AG04450 (cell line): ENCODE measurements at regions not wholly inside any gene's neighbourhood (a gene's known extent, or its start where the extent isn't known, plus 50 kb on each side); places are given as distances from the start of the nearest gene placed in this dataset.

ENCODE experiments used
- CTCF ChIA-PET: fragments of 300-600, 350-600 bp; formaldehyde crosslinking; extraction: SDS; loops from one replicate; lab custom pipeline; 2022; ENCODE audit warnings: antibody characterized with exemption, inconsistent platforms; lab: Charles Lee
- POLR2A ChIA-PET: fragments of 350-600 bp; formaldehyde crosslinking; extraction: SDS; loops from one replicate; lab custom pipeline; 2021; ENCODE audit warnings: antibody characterized with exemption, inconsistent platforms; lab: Yijun Ruan, JAX
- DNase-seq: peaks from one replicate; pipeline ENCODE4 v3.0.0-alpha.2; 2011; ENCODE audit warnings: low read depth, low spot score
- H3K27ac ChIP-seq: one replicate; pipeline ENCODE4 v1.5.1; 2012; ENCODE audit warnings: low read depth, low read length, control low read depth
- H3K27me3 ChIP-seq: one replicate; pipeline ENCODE4 v1.6.0; 2012; ENCODE audit warnings: low read length; ENCODE audit not compliant: control insufficient read depth, insufficient read depth
- H3K4me3 ChIP-seq: 2 replicates; pipeline ENCODE4 v1.5.1; 2011; ENCODE audit warnings: mild to moderate bottlenecking, low read depth, low read length, control low read depth
- H3K9me3 ChIP-seq: 2 replicates; pipeline ENCODE4 v1.5.1; 2012; ENCODE audit warnings: low read length; ENCODE audit not compliant: control insufficient read depth, insufficient read depth
- TF ChIP-seq, protein P1 (sequence below): IDR thresholded peaks from 2 replicates; pipeline ENCODE4 v1.5.1; 2011; ENCODE audit warnings: low read depth, low read length, control low read depth, inconsistent platforms

DNA sequence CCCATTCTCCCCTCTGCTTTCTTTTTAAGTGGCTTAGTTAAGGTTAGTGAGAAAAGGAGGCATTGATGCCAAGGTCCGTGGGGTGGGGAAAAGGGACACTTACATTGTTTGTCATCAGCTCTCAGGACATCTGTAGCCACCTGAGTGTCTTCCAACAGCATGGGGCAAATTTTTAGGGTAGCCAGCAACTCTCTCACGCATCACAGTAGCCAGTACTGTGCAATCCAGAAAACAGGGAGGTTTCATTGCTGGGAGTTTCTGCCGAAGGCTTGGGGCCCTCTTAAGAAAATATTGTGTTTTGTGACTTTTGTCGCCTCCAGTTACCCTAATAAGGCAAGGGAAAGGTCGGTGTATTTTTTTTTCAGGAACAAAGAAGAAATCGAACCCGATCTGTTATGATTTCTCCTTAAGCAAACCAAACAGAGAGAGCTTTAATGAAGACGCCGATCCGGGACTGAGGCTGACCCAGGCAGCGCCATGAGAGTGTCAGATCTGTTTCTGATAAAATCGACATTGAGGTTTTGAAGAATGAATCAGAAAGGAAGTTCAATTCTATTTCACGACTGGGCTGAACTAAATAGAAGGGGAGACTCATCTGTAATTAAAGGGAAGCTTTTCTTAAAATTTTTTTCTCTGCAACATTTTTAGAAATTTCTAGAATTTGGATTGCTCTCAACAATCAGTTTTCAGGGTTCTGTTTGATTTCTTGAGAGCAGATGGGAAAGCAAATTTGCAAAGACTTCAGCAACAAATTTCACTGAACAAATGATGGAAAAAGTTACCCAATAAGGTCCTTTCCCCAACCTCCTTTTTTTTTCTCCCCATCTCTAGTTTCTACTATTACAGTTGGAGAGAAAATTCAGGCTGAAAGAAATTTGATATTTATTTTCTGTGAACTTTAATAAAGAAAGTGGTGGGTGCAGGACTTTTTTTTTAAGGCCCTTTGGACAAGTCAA is 144.7 kb upstream of the IRX3 start:
- no peak for DNase-seq
- no peak overlapping the region for H3K4me3 ChIP-seq
- ChIA-PET CTCF (no interaction called here), POLR2A (no interaction called here)
- peaks cover 6% of the 10 kb centered on the region for H3K27me3 ChIP-seq
- H3K27ac ChIP-seq: no peak overlapping the region
- TF ChIP-seq, protein P1, sequence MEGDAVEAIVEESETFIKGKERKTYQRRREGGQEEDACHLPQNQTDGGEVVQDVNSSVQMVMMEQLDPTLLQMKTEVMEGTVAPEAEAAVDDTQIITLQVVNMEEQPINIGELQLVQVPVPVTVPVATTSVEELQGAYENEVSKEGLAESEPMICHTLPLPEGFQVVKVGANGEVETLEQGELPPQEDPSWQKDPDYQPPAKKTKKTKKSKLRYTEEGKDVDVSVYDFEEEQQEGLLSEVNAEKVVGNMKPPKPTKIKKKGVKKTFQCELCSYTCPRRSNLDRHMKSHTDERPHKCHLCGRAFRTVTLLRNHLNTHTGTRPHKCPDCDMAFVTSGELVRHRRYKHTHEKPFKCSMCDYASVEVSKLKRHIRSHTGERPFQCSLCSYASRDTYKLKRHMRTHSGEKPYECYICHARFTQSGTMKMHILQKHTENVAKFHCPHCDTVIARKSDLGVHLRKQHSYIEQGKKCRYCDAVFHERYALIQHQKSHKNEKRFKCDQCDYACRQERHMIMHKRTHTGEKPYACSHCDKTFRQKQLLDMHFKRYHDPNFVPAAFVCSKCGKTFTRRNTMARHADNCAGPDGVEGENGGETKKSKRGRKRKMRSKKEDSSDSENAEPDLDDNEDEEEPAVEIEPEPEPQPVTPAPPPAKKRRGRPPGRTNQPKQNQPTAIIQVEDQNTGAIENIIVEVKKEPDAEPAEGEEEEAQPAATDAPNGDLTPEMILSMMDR: no peak
- H3K9me3 ChIP-seq: no peaks in the 10 kb centered on the region

DNA sequence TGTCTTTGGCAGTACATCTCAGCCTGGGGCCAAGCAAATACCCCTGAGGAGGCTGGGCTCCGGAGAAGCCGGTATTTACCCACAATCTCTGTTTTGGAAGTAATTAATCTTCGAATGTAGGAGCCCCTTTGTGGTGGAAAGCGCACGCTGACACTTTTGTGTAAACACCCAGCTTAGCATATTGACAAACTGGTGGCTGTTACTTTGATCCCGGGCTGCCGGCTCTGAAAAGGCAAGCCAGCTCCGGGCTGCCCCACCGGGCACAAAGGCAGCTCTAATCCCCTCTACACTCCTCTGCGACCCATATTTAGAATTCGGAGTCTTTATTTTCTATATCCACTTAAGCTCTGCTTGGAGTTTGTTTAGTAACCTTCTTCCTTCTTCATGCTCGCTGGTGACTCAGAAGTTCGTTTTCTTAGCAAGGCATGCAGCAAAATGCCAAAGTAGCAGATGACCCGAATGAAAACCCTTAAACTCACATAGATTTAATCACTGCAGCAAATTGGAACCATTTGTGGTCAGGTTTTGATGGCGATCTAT is 144.0 kb upstream of the IRX3 start:
- H3K27me3 ChIP-seq: peaks cover 6% of the 10 kb centered on the region
- no peak for DNase-seq
- no peak overlapping the region for H3K27ac ChIP-seq
- CTCF ChIA-PET: no interaction called here
- no peaks in the 10 kb centered on the region for H3K9me3 ChIP-seq
- POLR2A ChIA-PET: no interaction called here
- TF ChIP-seq, protein P1: no peak
- H3K4me3 ChIP-seq: no peak overlapping the region

DNA sequence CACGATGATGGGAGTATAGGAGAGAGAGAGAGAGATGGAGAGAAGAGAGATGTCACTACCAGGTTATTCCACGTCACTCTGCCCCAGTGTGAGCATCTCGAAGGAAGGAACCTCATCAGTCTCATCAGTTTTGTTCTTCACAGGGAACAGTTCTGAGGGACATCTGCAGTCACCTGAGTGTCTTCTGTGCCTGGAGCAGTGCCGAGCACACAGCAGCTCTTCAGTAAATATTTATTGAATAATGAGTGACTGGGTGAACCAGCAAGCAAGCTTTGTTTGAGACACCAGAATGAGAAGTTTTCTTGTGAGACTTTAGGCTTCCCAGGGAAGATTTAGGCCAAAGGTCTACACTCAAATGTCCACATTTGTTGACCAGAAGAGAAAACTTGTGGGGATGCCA is 142.4 kb upstream of the IRX3 start:
- CTCF ChIA-PET: no interaction called here
- H3K9me3 ChIP-seq: no peaks in the 10 kb centered on the region
- POLR2A ChIA-PET: no interaction called here
- TF ChIP-seq, protein P1: no peak
- DNase-seq: no peak
- H3K27ac ChIP-seq: no peak overlapping the region
- no peak overlapping the region for H3K4me3 ChIP-seq
- peaks cover 6% of the 10 kb centered on the region for H3K27me3 ChIP-seq

DNA sequence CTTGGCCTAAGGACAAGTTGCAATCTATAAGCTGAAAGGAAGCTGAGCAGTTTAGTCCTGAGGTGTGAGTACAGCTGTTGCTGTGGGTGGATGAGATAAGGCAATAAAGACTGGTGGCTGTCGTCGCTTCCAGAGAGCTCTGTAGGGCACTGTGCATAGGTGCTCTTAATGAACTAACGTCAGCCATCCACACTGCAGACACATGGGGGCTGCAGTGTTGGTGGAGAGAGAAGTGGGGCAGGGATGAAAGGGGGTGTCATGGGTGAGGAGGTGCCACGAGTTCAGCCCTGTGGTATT is 139.9 kb upstream of the IRX3 start:
- ChIA-PET CTCF (no interaction called here), POLR2A (no interaction called here)
- Histone ChIP-seq H3K4me3 (no peak overlapping the region), H3K9me3 (no peaks in the 10 kb centered on the region), H3K27me3 (peaks cover 6% of the 10 kb centered on the region), H3K27ac (no peak overlapping the region)
- TF ChIP-seq, protein P1: no peak
- DNase-seq: no peak
